ENCODE measurements at regions not wholly inside any gene's neighbourhood (a gene's known extent, or its start where the extent isn't known, plus 50 kb on each side); places are given as distances from the start of the nearest gene placed in this dataset.
"Not testable (repeated sequence)": the region's sequence is repeated elsewhere in the genome, so short reads cannot be mapped to it uniquely, and the experiment has no call there.

DNA sequence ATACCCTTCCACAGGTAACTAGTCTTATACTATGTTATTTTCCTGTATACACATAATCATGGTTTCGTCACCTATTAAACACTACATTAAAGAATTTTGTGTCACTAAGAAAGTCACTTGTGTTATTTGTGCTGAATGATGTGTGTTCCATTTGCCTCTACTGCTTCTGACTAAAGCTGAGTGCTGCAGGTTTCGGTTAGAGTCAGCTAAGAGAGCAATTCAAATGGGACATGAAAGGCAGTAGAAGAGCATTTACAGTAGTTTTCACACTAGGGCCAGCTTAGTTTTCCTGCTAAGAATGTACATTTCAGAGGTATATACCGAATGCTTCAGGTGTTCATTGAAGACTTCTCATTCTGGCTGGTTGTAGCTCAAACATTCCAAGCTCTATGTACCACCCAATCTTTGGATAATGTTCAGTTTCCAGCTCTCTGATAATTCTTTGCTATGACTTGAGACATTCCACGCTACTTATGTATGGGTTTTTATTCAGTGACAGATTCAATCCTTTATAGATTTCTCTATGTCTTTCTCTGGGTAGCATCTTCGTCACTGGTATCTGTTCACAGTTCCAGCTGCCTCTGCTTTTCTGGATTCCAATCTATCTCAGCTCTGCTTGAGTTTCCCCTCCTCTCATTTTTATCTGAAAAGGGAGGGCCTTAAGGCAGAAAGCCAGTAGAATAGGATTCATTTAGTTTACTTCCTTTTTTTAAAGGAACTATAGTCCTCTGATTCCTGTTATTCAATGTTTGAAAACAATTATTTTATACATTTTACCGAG, 164.4 kb downstream of the CXXC4 start (continued):
- TF ChIP-seq ZNF462 (CRISPR knock-in tag; IDR thresholded peaks at IDR 0.05) (no peak), NANOG (IDR thresholded peaks at IDR 0.05; ENCODE audit: borderline replicate concordance) (no peak), STAT1 (IDR thresholded peaks at IDR 0.05; ENCODE audit: unreplicated experiment) (no peak), EZH2 (IDR thresholded peaks at IDR 0.05; ENCODE audit: low read depth, unreplicated experiment) (no peak), ZNF331 (CRISPR knock-in tag; IDR thresholded peaks at IDR 0.05; ENCODE audit: low read depth) (no peak), ZNF114 (CRISPR knock-in tag; IDR thresholded peaks at IDR 0.05) (no peak), CREB1 (CRISPR knock-in tag; IDR thresholded peaks at IDR 0.05; ENCODE audit: low read depth) (no peak)
- TF ChIP-seq, protein P1, sequence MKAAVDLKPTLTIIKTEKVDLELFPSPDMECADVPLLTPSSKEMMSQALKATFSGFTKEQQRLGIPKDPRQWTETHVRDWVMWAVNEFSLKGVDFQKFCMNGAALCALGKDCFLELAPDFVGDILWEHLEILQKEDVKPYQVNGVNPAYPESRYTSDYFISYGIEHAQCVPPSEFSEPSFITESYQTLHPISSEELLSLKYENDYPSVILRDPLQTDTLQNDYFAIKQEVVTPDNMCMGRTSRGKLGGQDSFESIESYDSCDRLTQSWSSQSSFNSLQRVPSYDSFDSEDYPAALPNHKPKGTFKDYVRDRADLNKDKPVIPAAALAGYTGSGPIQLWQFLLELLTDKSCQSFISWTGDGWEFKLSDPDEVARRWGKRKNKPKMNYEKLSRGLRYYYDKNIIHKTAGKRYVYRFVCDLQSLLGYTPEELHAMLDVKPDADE (IDR thresholded peaks at IDR 0.05): no peak
- TF ChIP-seq, protein P2, sequence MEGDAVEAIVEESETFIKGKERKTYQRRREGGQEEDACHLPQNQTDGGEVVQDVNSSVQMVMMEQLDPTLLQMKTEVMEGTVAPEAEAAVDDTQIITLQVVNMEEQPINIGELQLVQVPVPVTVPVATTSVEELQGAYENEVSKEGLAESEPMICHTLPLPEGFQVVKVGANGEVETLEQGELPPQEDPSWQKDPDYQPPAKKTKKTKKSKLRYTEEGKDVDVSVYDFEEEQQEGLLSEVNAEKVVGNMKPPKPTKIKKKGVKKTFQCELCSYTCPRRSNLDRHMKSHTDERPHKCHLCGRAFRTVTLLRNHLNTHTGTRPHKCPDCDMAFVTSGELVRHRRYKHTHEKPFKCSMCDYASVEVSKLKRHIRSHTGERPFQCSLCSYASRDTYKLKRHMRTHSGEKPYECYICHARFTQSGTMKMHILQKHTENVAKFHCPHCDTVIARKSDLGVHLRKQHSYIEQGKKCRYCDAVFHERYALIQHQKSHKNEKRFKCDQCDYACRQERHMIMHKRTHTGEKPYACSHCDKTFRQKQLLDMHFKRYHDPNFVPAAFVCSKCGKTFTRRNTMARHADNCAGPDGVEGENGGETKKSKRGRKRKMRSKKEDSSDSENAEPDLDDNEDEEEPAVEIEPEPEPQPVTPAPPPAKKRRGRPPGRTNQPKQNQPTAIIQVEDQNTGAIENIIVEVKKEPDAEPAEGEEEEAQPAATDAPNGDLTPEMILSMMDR (conservative IDR thresholded peaks at IDR 0.05; ENCODE audit: low read depth in 2 of 2): no peak

DNA sequence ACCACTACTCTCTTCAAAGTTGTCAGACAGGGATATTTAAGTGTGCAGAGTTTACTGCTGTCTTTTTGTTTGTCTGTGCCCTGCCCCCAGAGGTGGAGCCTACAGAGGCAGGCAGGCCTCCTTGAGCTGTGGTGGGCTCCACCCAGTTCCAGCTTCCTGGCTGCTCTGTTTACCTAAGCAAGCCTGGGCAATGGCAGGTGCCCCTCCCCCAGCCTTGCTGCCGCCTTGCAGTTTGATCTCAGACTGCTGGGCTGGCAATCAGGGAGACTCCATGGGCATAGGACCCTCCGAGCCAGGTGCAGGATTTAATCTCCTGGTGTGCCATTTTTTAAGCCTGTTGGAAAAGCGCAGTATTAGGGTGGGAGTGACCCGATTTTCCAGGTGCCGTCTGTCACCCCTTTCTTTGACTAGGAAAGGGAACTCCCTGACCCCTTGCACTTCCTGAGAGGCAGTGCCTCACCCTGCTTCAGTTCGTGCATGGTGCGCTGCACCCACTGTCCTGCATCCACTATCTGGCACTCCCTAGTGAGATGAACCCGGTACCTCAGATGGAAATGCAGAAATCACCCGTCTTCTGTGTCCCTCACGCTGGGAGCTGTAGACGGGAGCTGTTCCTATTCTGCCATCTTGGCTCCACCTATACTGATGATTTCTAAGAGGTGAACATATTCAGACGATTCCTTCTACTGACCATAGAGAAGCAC, 167.6 kb downstream of the CXXC4 start:
- not testable (repeated sequence) for H3K4me2 ChIP-seq; H3K4me1 Mint-ChIP-seq; H3K36me3 ChIP-seq (ENCODE audit: insufficient read depth); H3K27me3 Mint-ChIP-seq (ENCODE audit: insufficient read depth, low read depth, poor library complexity); H3K27ac ChIP-seq (ENCODE audit: low read depth); H3K4me3 Mint-ChIP-seq; H2AFZ ChIP-seq; DNase-seq (ENCODE audit: low spot score); H3K4me1 ChIP-seq (ENCODE audit: insufficient read depth); ATAC-seq; H3K27ac Mint-ChIP-seq; H3K79me2 ChIP-seq (replicated peaks; ENCODE audit: insufficient read depth); H3K27me3 ChIP-seq (ENCODE audit: insufficient read depth); H4K20me1 ChIP-seq (replicated peaks; ENCODE audit: insufficient read depth); H3K9me2 ChIP-seq (ENCODE audit: insufficient read depth); H3K4me3 ChIP-seq; H3F3A ChIP-seq (replicated peaks; ENCODE audit: low read depth)
- peaks cover 21% of the 10 kb centered on the region for H3K9me3 Mint-ChIP-seq
- H3K36me3 Mint-ChIP-seq (ENCODE audit: low read depth): peaks cover 12% of the 10 kb centered on the region; the same call in 2 of the 3 replicates

Measured in GM23338 (cell line).